ENCODE measurements at regions not wholly inside any gene's neighbourhood (a gene's known extent, or its start where the extent isn't known, plus 50 kb on each side); places are given as distances from the start of the nearest gene placed in this dataset.

DNA sequence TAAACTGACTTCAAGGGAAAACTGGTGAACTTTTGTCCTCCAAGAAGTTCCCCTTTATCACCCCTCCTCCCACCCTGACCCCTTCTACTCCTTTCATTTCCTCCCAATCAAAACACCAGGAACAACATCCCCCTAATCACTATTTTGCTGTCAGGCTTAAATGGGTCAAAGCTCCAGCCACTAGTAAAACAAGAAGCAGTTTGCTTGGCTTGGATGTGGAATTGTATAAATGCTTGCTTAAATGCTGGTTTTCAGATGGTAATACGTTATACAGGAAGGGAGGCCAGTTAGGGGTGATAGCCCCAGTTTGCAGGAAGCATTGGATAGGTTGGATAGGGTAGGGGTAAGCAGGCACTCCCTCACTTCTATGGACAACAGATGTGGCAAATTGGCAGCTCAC is 473.6 kb downstream of the AGTPBP1 start:
- TF ChIP-seq POLR2A (IDR thresholded peaks at IDR 0.05), result no peak
- TF ChIP-seq, protein P1, sequence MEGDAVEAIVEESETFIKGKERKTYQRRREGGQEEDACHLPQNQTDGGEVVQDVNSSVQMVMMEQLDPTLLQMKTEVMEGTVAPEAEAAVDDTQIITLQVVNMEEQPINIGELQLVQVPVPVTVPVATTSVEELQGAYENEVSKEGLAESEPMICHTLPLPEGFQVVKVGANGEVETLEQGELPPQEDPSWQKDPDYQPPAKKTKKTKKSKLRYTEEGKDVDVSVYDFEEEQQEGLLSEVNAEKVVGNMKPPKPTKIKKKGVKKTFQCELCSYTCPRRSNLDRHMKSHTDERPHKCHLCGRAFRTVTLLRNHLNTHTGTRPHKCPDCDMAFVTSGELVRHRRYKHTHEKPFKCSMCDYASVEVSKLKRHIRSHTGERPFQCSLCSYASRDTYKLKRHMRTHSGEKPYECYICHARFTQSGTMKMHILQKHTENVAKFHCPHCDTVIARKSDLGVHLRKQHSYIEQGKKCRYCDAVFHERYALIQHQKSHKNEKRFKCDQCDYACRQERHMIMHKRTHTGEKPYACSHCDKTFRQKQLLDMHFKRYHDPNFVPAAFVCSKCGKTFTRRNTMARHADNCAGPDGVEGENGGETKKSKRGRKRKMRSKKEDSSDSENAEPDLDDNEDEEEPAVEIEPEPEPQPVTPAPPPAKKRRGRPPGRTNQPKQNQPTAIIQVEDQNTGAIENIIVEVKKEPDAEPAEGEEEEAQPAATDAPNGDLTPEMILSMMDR (IDR thresholded peaks at IDR 0.05), result no peak
